ENCODE measurements at regions not wholly inside any gene's neighbourhood (a gene's known extent, or its start where the extent isn't known, plus 50 kb on each side); places are given as distances from the start of the nearest gene placed in this dataset.

GRCh38 chr1:163863731-163864130 lies 542.0 kb downstream of the NUF2 start:
- Histone ChIP-seq H3K36me3 (replicated peaks in 1 of 2; ENCODE audit: control insufficient read depth in 1 of 2, insufficient read depth in 2 of 2, low read length in 1 of 2) (no peaks in the 10 kb centered on the region), H3K79me2 (ENCODE audit: insufficient read depth) (no peaks in the 10 kb centered on the region), H3K4me3 (ENCODE audit: low read depth in 2 of 2, low read length in 1 of 2) (no peak overlapping the region), H3K27ac (ENCODE audit: low read depth in 2 of 2, low read length in 1 of 2) (no peak overlapping the region), H3K9me3 (no peaks in the 10 kb centered on the region), H3K9me2 (no peaks in the 10 kb centered on the region), H3K4me2 (no peak overlapping the region), H3K4me1 (ENCODE audit: control insufficient read depth in 1 of 2, insufficient read depth in 2 of 2, low read depth in 1 of 2, low read length in 1 of 2) (no peaks in the 10 kb centered on the region), H4K20me1 (ENCODE audit: insufficient read depth) (no peaks in the 10 kb centered on the region), H3F3A (replicated peaks; ENCODE audit: insufficient read depth) (no peaks in the 10 kb centered on the region), H2AFZ (ENCODE audit: low read depth) (no peak overlapping the region), H3K27me3 (ENCODE audit: insufficient read depth) (no peaks in the 10 kb centered on the region), H3K9ac (no peak overlapping the region)
- no peak for DNase-seq
- TF ChIP-seq TCF12 (IDR thresholded peaks at IDR 0.05), result no peak
- WGBS (ENCODE audit: low lambda C conversion rate), result 18% methylated on average over 6 of the region's 6 CpGs
- ChIA-PET CTCF (no interaction called here), POLR2A (no interaction called here)

DNA sequence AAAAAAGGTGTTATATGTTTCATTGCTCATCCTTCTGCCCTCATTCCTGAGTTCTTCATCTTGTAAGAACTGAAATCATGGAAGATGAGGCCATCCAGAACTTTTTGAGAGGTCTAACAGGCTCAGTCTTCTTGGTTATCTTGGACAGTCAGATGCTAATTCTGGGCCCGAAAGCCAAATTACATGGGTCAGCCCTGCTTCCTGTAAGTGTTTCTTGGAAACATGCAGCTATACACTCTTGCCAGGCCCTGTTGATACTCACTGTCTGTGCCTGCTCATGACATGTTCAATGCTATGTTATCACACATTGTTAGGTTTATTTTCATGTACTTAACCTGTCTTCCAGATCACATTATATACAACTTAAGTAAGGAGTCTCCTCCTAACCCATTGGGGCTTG lies 542.5 kb downstream of the NUF2 start:
- no peak for TF ChIP-seq NFIC (IDR thresholded peaks at IDR 0.05; ENCODE audit: borderline replicate concordance)
- TF ChIP-seq, protein P1, sequence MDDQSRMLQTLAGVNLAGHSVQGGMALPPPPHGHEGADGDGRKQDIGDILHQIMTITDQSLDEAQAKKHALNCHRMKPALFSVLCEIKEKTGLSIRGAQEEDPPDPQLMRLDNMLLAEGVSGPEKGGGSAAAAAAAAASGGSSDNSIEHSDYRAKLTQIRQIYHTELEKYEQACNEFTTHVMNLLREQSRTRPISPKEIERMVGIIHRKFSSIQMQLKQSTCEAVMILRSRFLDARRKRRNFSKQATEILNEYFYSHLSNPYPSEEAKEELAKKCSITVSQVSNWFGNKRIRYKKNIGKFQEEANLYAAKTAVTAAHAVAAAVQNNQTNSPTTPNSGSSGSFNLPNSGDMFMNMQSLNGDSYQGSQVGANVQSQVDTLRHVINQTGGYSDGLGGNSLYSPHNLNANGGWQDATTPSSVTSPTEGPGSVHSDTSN (IDR thresholded peaks at IDR 0.05), result no peak
- Histone ChIP-seq H3K36me3 (replicated peaks in 1 of 2; ENCODE audit: control insufficient read depth in 1 of 2, insufficient read depth in 2 of 2, low read length in 1 of 2) (no peaks in the 10 kb centered on the region), H3K4me2 (no peak overlapping the region), H3K9me2 (no peaks in the 10 kb centered on the region), H3K27me3 (ENCODE audit: insufficient read depth) (no peaks in the 10 kb centered on the region), H3K79me2 (ENCODE audit: insufficient read depth) (no peaks in the 10 kb centered on the region), H4K20me1 (ENCODE audit: insufficient read depth) (no peaks in the 10 kb centered on the region), H2AFZ (ENCODE audit: low read depth) (no peak overlapping the region), H3F3A (replicated peaks; ENCODE audit: insufficient read depth) (no peaks in the 10 kb centered on the region), H3K9me3 (no peaks in the 10 kb centered on the region), H3K9ac (no peak overlapping the region), H3K4me3 (ENCODE audit: low read depth in 2 of 2, low read length in 1 of 2) (no peak overlapping the region), H3K4me1 (ENCODE audit: control insufficient read depth in 1 of 2, insufficient read depth in 2 of 2, low read depth in 1 of 2, low read length in 1 of 2) (no peaks in the 10 kb centered on the region), H3K27ac (ENCODE audit: low read depth in 2 of 2, low read length in 1 of 2) (no peak overlapping the region)
- POLR2A ChIA-PET, result no interaction called here
- DNase-seq, result no peak
- CTCF ChIA-PET, result no interaction called here
- WGBS (ENCODE audit: low lambda C conversion rate), result 44% methylated on average over 1 of the region's 1 CpG

DNA sequence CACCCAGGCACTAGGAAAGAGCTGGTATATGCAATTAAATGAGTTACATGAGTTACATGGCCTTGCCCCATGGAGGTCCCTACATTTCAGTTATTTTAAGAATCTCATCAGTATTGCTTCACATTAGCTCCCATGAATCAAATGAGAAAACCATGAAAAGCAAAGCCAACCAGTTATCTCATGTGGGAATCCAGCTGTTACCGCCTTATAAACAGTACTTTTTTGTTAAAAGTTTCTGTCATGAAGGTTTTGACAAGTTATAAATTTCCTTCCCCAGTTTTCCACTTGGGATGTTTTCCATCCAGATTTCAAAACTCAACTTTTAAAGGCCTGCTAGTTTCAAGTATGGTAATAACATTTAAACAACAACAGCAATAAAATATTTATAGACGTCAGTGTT lies 544.8 kb downstream of the NUF2 start:
- Histone ChIP-seq H2AFZ (ENCODE audit: low read depth) (no peak overlapping the region), H3K4me3 (ENCODE audit: low read depth in 2 of 2, low read length in 1 of 2) (no peak overlapping the region), H3K9ac (no peak overlapping the region), H3K27me3 (ENCODE audit: insufficient read depth) (no peaks in the 10 kb centered on the region), H3K9me2 (no peaks in the 10 kb centered on the region), H3F3A (replicated peaks; ENCODE audit: insufficient read depth) (no peaks in the 10 kb centered on the region), H3K4me1 (ENCODE audit: control insufficient read depth in 1 of 2, insufficient read depth in 2 of 2, low read depth in 1 of 2, low read length in 1 of 2) (no peaks in the 10 kb centered on the region), H3K79me2 (ENCODE audit: insufficient read depth) (no peaks in the 10 kb centered on the region), H3K4me2 (no peak overlapping the region), H4K20me1 (ENCODE audit: insufficient read depth) (no peaks in the 10 kb centered on the region), H3K9me3 (no peaks in the 10 kb centered on the region), H3K27ac (ENCODE audit: low read depth in 2 of 2, low read length in 1 of 2) (no peak overlapping the region), H3K36me3 (replicated peaks in 1 of 2; ENCODE audit: control insufficient read depth in 1 of 2, insufficient read depth in 2 of 2, low read length in 1 of 2) (no peaks in the 10 kb centered on the region)
- TF ChIP-seq RCOR1 (IDR thresholded peaks at IDR 0.05; ENCODE audit: low read length) (no peak), MAX (IDR thresholded peaks at IDR 0.05; ENCODE audit: low read depth) (no peak), RAD21 (IDR thresholded peaks at IDR 0.05; ENCODE audit: low read length) (no peak), SIN3A (IDR thresholded peaks at IDR 0.05; ENCODE audit: borderline replicate concordance, low read depth, low read length) (no peak)
- TF ChIP-seq, protein P1 (IDR thresholded peaks at IDR 0.05), result no peak
- no peak for DNase-seq
- ChIA-PET POLR2A (no interaction called here), CTCF (interaction anchor here (0.6 kb wide), 1 partner anchor 498 kb away, joined by 3 read pairs; no protein-coding TSS in a partner anchor)
- 38% methylated on average over 2 of the region's 2 CpGs for WGBS (ENCODE audit: low lambda C conversion rate)

Measured in SK-N-SH (cell line).